Neural progenitor cell (in vitro differentiated cells): ENCODE measurements at regions not wholly inside any gene's neighbourhood (a gene's known extent, or its start where the extent isn't known, plus 50 kb on each side); places are given as distances from the start of the nearest gene placed in this dataset.

ENCODE experiments used
- DNase-seq: peaks from one replicate; pipeline ENCODE4 v3.0.0-alpha.2; 2016; ENCODE audit warnings: low spot score
- H2AFZ ChIP-seq: fragments of 200-600 bp; sonication (generic); replicated peaks from 2 replicates; pipeline ENCODE4 v1.6.1; 2016; ENCODE audit warnings: antibody characterized with exemption
- H3F3A ChIP-seq: fragments of 200-600 bp; sonication (generic); 2 replicates; pipeline ENCODE4 v1.6.1; 2016; ENCODE audit warnings: antibody characterized with exemption, low read depth
- H3K27ac ChIP-seq: fragments of 200-600 bp; sonication (generic); 2 replicates; pipeline ENCODE4 v1.5.1; 2016; ENCODE audit warnings: mild to moderate bottlenecking
- H3K27me3 ChIP-seq: fragments of 200-600 bp; sonication (generic); 2 replicates; pipeline ENCODE4 v1.6.1; 2016; ENCODE audit warnings: mild to moderate bottlenecking, moderate library complexity
- H3K36me3 ChIP-seq: fragments of 200-600 bp; sonication (generic); 2 replicates; pipeline ENCODE4 v1.5.1; 2016
- H3K4me1 ChIP-seq: fragments of 200-600 bp; sonication (generic); 2 replicates; pipeline ENCODE4 v1.6.1; 2016; ENCODE audit warnings: mixed run types
- H3K4me2 ChIP-seq: fragments of 200-600 bp; sonication (generic); 2 replicates; pipeline ENCODE4 v1.6.1; 2016
- H3K4me3 ChIP-seq: fragments of 200-600 bp; sonication (generic); 2 replicates; pipeline ENCODE4 v1.5.1; 2016
- H3K79me2 ChIP-seq: fragments of 200-600 bp; sonication (generic); 2 replicates; pipeline ENCODE4 v1.6.1; 2016; ENCODE audit warnings: low read depth
- H3K9ac ChIP-seq: fragments of 200-600 bp; sonication (generic); 2 replicates; pipeline ENCODE4 v1.6.1; 2016
- H3K9me3 ChIP-seq: fragments of 200-600 bp; sonication (generic); 2 replicates; pipeline ENCODE4 v1.5.1; 2016; ENCODE audit warnings: low read depth
- H4K20me1 ChIP-seq: fragments of 200-600 bp; sonication (generic); 2 replicates; pipeline ENCODE4 v1.6.1; 2016; ENCODE audit warnings: low read depth
- H3K27ac Mint-ChIP-seq: 3 replicates; pipeline ENCODE4 v1.8.0; 2021; ENCODE audit warnings: mixed read lengths
- H3K27me3 Mint-ChIP-seq: 2 replicates; pipeline ENCODE4 v1.8.0; 2022; ENCODE audit warnings: low read depth, mild to moderate bottlenecking, inconsistent platforms, moderate library complexity, mixed read lengths; ENCODE audit not compliant: insufficient read depth
- H3K36me3 Mint-ChIP-seq: 3 replicates; pipeline ENCODE4 v1.8.0; 2021; ENCODE audit warnings: mixed read lengths
- H3K4me1 Mint-ChIP-seq: 3 replicates; pipeline ENCODE4 v1.8.0; 2021; ENCODE audit warnings: mixed read lengths
- H3K4me3 Mint-ChIP-seq: 3 replicates; pipeline ENCODE4 v1.8.0; 2021; ENCODE audit warnings: mild to moderate bottlenecking, moderate library complexity, mixed read lengths
- H3K9me3 Mint-ChIP-seq: 3 replicates; pipeline ENCODE4 v1.8.0; 2020; ENCODE audit warnings: mixed read lengths
- EZH2 ChIP-seq: fragments of 200-600 bp; sonication (generic); IDR thresholded peaks from 2 replicates; pipeline ENCODE4 v1.6.1; 2017; ENCODE audit warnings: antibody characterized with exemption, mild to moderate bottlenecking, moderate library complexity
- EZH2phosphoT487 ChIP-seq: fragments of 200-600 bp; sonication (generic); IDR thresholded peaks from 2 replicates; pipeline ENCODE4 v1.6.1; 2017; ENCODE audit warnings: antibody characterized with exemption
- TF ChIP-seq, protein P1 (sequence below): fragments of 200-600 bp; sonication (generic); IDR thresholded peaks from 2 replicates; pipeline ENCODE4 v1.5.1; 2017; ENCODE audit warnings: antibody characterized with exemption, mild to moderate bottlenecking

GRCh38 chr6:14231501-14232280 is 114.1 kb downstream of the CD83 start:
- Histone ChIP-seq H3K9me3 (peaks cover 1% of the 10 kb centered on the region), H3K79me2 (no peaks in the 10 kb centered on the region), H3K36me3 (no peaks in the 10 kb centered on the region), H3K27me3 (no peaks in the 10 kb centered on the region), H4K20me1 (no peaks in the 10 kb centered on the region), H3K4me2 (no peak overlapping the region), H3K27ac (no peak overlapping the region), H2AFZ (no peak overlapping the region), H3F3A (no peaks in the 10 kb centered on the region), H3K9ac (no peak overlapping the region), H3K4me3 (no peak overlapping the region), H3K4me1 (no peaks in the 10 kb centered on the region)
- TF ChIP-seq EZH2phosphoT487 (no peak), EZH2 (no peak)
- TF ChIP-seq, protein P1, sequence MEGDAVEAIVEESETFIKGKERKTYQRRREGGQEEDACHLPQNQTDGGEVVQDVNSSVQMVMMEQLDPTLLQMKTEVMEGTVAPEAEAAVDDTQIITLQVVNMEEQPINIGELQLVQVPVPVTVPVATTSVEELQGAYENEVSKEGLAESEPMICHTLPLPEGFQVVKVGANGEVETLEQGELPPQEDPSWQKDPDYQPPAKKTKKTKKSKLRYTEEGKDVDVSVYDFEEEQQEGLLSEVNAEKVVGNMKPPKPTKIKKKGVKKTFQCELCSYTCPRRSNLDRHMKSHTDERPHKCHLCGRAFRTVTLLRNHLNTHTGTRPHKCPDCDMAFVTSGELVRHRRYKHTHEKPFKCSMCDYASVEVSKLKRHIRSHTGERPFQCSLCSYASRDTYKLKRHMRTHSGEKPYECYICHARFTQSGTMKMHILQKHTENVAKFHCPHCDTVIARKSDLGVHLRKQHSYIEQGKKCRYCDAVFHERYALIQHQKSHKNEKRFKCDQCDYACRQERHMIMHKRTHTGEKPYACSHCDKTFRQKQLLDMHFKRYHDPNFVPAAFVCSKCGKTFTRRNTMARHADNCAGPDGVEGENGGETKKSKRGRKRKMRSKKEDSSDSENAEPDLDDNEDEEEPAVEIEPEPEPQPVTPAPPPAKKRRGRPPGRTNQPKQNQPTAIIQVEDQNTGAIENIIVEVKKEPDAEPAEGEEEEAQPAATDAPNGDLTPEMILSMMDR = no peak
- Mint-ChIP-seq H3K9me3 (peaks cover 2% of the 10 kb centered on the region), H3K27me3 (peaks cover 9% of the 10 kb centered on the region), H3K27ac (no peak overlapping the region), H3K4me1 (peaks cover 18% of the 10 kb centered on the region), H3K4me3 (no peak overlapping the region), H3K36me3 (no peaks in the 10 kb centered on the region)
- DNase-seq = no peak

DNA sequence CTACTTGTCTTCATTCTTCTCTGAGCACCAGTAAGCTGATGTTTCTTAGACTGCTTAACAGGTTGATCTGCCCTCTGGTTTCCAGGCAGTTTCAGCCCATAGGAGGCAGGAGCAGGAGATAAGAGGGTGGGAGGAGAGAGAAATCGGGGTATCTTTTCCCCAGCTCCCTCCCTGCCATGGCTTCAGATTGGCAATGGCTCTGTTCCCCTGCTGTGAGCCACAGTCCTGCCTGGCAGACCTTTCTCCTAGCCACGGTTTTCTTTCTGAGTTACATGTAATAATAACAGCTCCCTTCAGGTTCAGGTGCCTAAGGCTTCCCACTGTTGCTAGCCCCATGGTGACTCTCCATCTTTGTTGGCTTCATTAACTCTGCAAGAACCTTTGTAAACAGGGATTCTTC is 115.3 kb downstream of the CD83 start:
- no peak overlapping the region for H3K4me2 ChIP-seq
- TF ChIP-seq EZH2 = no peak
- TF ChIP-seq, protein P1 = no peak
- TF ChIP-seq EZH2phosphoT487 = no peak
- H3K4me3 Mint-ChIP-seq = no peak overlapping the region
- no peak for DNase-seq
- H4K20me1 ChIP-seq = no peaks in the 10 kb centered on the region
- H3K36me3 Mint-ChIP-seq = no peaks in the 10 kb centered on the region
- H3K9ac ChIP-seq = no peak overlapping the region
- H3F3A ChIP-seq = no peaks in the 10 kb centered on the region
- H3K4me3 ChIP-seq = no peak overlapping the region
- H3K27ac Mint-ChIP-seq = no peak overlapping the region
- H2AFZ ChIP-seq = no peak overlapping the region
- peaks cover 18% of the 10 kb centered on the region for H3K4me1 Mint-ChIP-seq
- no peaks in the 10 kb centered on the region for H3K9me3 ChIP-seq
- H3K79me2 ChIP-seq = no peaks in the 10 kb centered on the region
- no peaks in the 10 kb centered on the region for H3K27me3 ChIP-seq
- H3K4me1 ChIP-seq = no peaks in the 10 kb centered on the region
- H3K9me3 Mint-ChIP-seq = no peaks in the 10 kb centered on the region
- peaks cover 9% of the 10 kb centered on the region for H3K27me3 Mint-ChIP-seq
- H3K36me3 ChIP-seq = no peaks in the 10 kb centered on the region
- no peak overlapping the region for H3K27ac ChIP-seq

GRCh38 chr6:14235653-14236356 is 118.2 kb downstream of the CD83 start:
- H3K27me3 Mint-ChIP-seq = peaks cover 3% of the 10 kb centered on the region
- H3K36me3 ChIP-seq = peaks cover 8% of the 10 kb centered on the region
- no peaks in the 10 kb centered on the region for H3K27me3 ChIP-seq
- H3K4me3 Mint-ChIP-seq = no peak overlapping the region
- H3K4me2 ChIP-seq = no peak overlapping the region
- H3K9ac ChIP-seq = no peak overlapping the region
- H3K27ac Mint-ChIP-seq = no peak overlapping the region
- no peak overlapping the region for H3K27ac ChIP-seq
- no peaks in the 10 kb centered on the region for H4K20me1 ChIP-seq
- H3K4me1 Mint-ChIP-seq = peaks cover 11% of the 10 kb centered on the region
- H3K9me3 ChIP-seq = peaks cover 8% of the 10 kb centered on the region
- H3K79me2 ChIP-seq = no peaks in the 10 kb centered on the region
- no peak for DNase-seq
- peaks cover 6% of the 10 kb centered on the region for H3K9me3 Mint-ChIP-seq
- no peak for TF ChIP-seq EZH2phosphoT487
- TF ChIP-seq EZH2 = no peak
- TF ChIP-seq, protein P1 = no peak
- no peaks in the 10 kb centered on the region for H3K4me1 ChIP-seq
- no peaks in the 10 kb centered on the region for H3F3A ChIP-seq
- H3K36me3 Mint-ChIP-seq = peaks cover 1% of the 10 kb centered on the region
- no peak overlapping the region for H3K4me3 ChIP-seq
- H2AFZ ChIP-seq = no peak overlapping the region
